Rectal smooth muscle tissue (tissue), 1 donor: ENCODE measurements at regions not wholly inside any gene's neighbourhood (a gene's known extent, or its start where the extent isn't known, plus 50 kb on each side); places are given as distances from the start of the nearest gene placed in this dataset.
A peak's percentile ranks its signal among the peaks of the same experiment; 100 is the strongest.

Experiments used
- H3K27ac ChIP-seq: one replicate; pipeline ENCODE4 v1.7.0; 2013; ENCODE audit warnings: low read depth, low read length, inconsistent platforms
- H3K27me3 ChIP-seq: one replicate; pipeline ENCODE4 v1.7.0; 2013; ENCODE audit warnings: low read length; ENCODE audit not compliant: control insufficient read depth, insufficient read depth
- H3K36me3 ChIP-seq: one replicate; pipeline ENCODE4 v1.7.0; 2013; ENCODE audit warnings: low read length; ENCODE audit not compliant: control insufficient read depth, insufficient read depth
- H3K4me1 ChIP-seq: one replicate; pipeline ENCODE4 v1.7.0; 2013; ENCODE audit warnings: low read length; ENCODE audit not compliant: control insufficient read depth, insufficient read depth
- H3K4me3 ChIP-seq: one replicate; pipeline ENCODE4 v1.7.0; 2013; ENCODE audit warnings: low read length
- H3K9ac ChIP-seq: one replicate; pipeline ENCODE4 v1.7.0; 2013; ENCODE audit warnings: low read length

- Histone ChIP-seq H3K4me3 (no peak overlapping the region), H3K9ac (no peak overlapping the region), H3K36me3 (no peaks in the 10 kb centered on the region), H3K27me3 (no peaks in the 10 kb centered on the region), H3K4me1 (peaks cover 7% of the 10 kb centered on the region), H3K27ac (peak overlapping the region; percentile 28)
Measured at GRCh38 chr5:143494162-143494561, 90.7 kb upstream of the NR3C1 start.

- Histone ChIP-seq H3K27me3 (no peaks in the 10 kb centered on the region), H3K36me3 (no peaks in the 10 kb centered on the region), H3K4me3 (no peak overlapping the region), H3K9ac (no peak overlapping the region), H3K4me1 (peaks cover 7% of the 10 kb centered on the region), H3K27ac (no peak overlapping the region)
Measured at GRCh38 chr5:143492783-143493182, 89.3 kb upstream of the NR3C1 start.

GRCh38 chr5:143491646-143492045 is 88.2 kb upstream of the NR3C1 start:
- no peaks in the 10 kb centered on the region for H3K36me3 ChIP-seq
- peaks cover 7% of the 10 kb centered on the region for H3K4me1 ChIP-seq
- no peaks in the 10 kb centered on the region for H3K27me3 ChIP-seq
- H3K4me3 ChIP-seq: no peak overlapping the region
- H3K27ac ChIP-seq: no peak overlapping the region
- H3K9ac ChIP-seq: no peak overlapping the region

GRCh38 chr5:143488381-143488780 is 84.9 kb upstream of the NR3C1 start:
- no peak overlapping the region for H3K27ac ChIP-seq
- H3K4me1 ChIP-seq: no peaks in the 10 kb centered on the region

GRCh38 chr5:143484601-143485000 is 81.1 kb upstream of the NR3C1 start:
- Histone ChIP-seq H3K9ac (no peak overlapping the region), H3K36me3 (no peaks in the 10 kb centered on the region), H3K27ac (no peak overlapping the region), H3K4me1 (no peaks in the 10 kb centered on the region), H3K27me3 (no peaks in the 10 kb centered on the region), H3K4me3 (no peak overlapping the region)

More at GRCh38 chr5:143488381-143488780, 84.9 kb upstream of the NR3C1 start:
- Histone ChIP-seq H3K36me3 (no peaks in the 10 kb centered on the region), H3K27me3 (no peaks in the 10 kb centered on the region), H3K9ac (no peak overlapping the region), H3K4me3 (no peak overlapping the region)

GRCh38 chr5:143481697-143482531 is 78.4 kb upstream of the NR3C1 start:
- Histone ChIP-seq H3K27ac (no peak overlapping the region), H3K27me3 (no peaks in the 10 kb centered on the region), H3K9ac (no peak overlapping the region)

GRCh38 chr5:143480001-143480400 is 76.5 kb upstream of the NR3C1 start:
- no peaks in the 10 kb centered on the region for H3K27me3 ChIP-seq
- no peaks in the 10 kb centered on the region for H3K4me1 ChIP-seq
- H3K9ac ChIP-seq: no peak overlapping the region
- H3K27ac ChIP-seq: no peak overlapping the region
- H3K36me3 ChIP-seq: no peaks in the 10 kb centered on the region
- H3K4me3 ChIP-seq: no peak overlapping the region

More at GRCh38 chr5:143481697-143482531, 78.4 kb upstream of the NR3C1 start:
- Histone ChIP-seq H3K4me1 (no peaks in the 10 kb centered on the region), H3K36me3 (no peaks in the 10 kb centered on the region), H3K4me3 (no peak overlapping the region)

GRCh38 chr5:143479394-143479793 is 75.9 kb upstream of the NR3C1 start:
- Histone ChIP-seq H3K36me3 (no peaks in the 10 kb centered on the region), H3K9ac (no peak overlapping the region), H3K4me1 (no peaks in the 10 kb centered on the region), H3K27ac (no peak overlapping the region), H3K4me3 (no peak overlapping the region), H3K27me3 (no peaks in the 10 kb centered on the region)

- Histone ChIP-seq H3K27ac (no peak overlapping the region), H3K4me3 (no peak overlapping the region), H3K27me3 (no peaks in the 10 kb centered on the region), H3K36me3 (no peaks in the 10 kb centered on the region), H3K9ac (no peak overlapping the region), H3K4me1 (no peaks in the 10 kb centered on the region)
Measured at GRCh38 chr5:143476601-143477211, 73.2 kb upstream of the NR3C1 start.

GRCh38 chr5:143474616-143475015 is 71.1 kb upstream of the NR3C1 start:
- no peaks in the 10 kb centered on the region for H3K4me1 ChIP-seq
- H3K36me3 ChIP-seq: no peaks in the 10 kb centered on the region
- H3K9ac ChIP-seq: no peak overlapping the region
- H3K27ac ChIP-seq: no peak overlapping the region
- no peaks in the 10 kb centered on the region for H3K27me3 ChIP-seq
- H3K4me3 ChIP-seq: no peak overlapping the region

GRCh38 chr5:143473481-143473880 is 70.0 kb upstream of the NR3C1 start:
- H3K9ac ChIP-seq: no peak overlapping the region
- H3K36me3 ChIP-seq: no peaks in the 10 kb centered on the region
- H3K27ac ChIP-seq: no peak overlapping the region
- no peaks in the 10 kb centered on the region for H3K4me1 ChIP-seq
- H3K4me3 ChIP-seq: no peak overlapping the region
- no peaks in the 10 kb centered on the region for H3K27me3 ChIP-seq

GRCh38 chr5:143472576-143472975 is 69.1 kb upstream of the NR3C1 start:
- Histone ChIP-seq H3K9ac (no peak overlapping the region), H3K36me3 (no peaks in the 10 kb centered on the region), H3K4me3 (no peak overlapping the region), H3K27ac (no peak overlapping the region), H3K4me1 (no peaks in the 10 kb centered on the region), H3K27me3 (no peaks in the 10 kb centered on the region)
